Urinary bladder (tissue), 3 donors: ENCODE measurements at regions not wholly inside any gene's neighbourhood (a gene's known extent, or its start where the extent isn't known, plus 50 kb on each side); places are given as distances from the start of the nearest gene placed in this dataset.

Experiments
- DNase-seq: peaks from one replicate; pipeline ENCODE4 v3.0.0-alpha.2; 2015; ENCODE audit errors: extremely low spot score
- H3K27ac ChIP-seq: one replicate; pipeline ENCODE4 v1.5.1; 2013; ENCODE audit warnings: low read depth, mild to moderate bottlenecking, moderate library complexity
- H3K36me3 ChIP-seq: one replicate; pipeline ENCODE4 v1.6.1; 2013; ENCODE audit warnings: mild to moderate bottlenecking, moderate library complexity; ENCODE audit not compliant: insufficient read depth
- H3K4me1 ChIP-seq: one replicate; pipeline ENCODE4 v1.6.1; 2013; ENCODE audit warnings: mild to moderate bottlenecking, moderate library complexity; ENCODE audit not compliant: insufficient read depth
- H3K4me3 ChIP-seq: one replicate; pipeline ENCODE4 v1.5.1; 2013; ENCODE audit warnings: low read depth, low read length
- WGBS: extraction: QIAGEN DNeasy Blood & Tissue Kit; methylation state at CpG from one replicate; pipeline ENCODE4 v1.1.7; 2013; 5-methylcytosine and 5-hydroxymethylcytosine counted together
- donor health status: healthy with polysubstance abuse.
- donor health status: healthy.

- Histone ChIP-seq H3K27ac (no peak overlapping the region), H3K4me1 (no peaks in the 10 kb centered on the region), H3K4me3 (no peak overlapping the region), H3K36me3 (no peaks in the 10 kb centered on the region)
- 92% methylated on average over 3 of the region's 3 CpGs for WGBS
- DNase-seq, result no peak
Measured at GRCh38 chr15:67969892-67970291, 84.2 kb upstream of the PIAS1 start.

- no peak for DNase-seq
- WGBS, result 68% methylated on average over 4 of the region's 4 CpGs
- Histone ChIP-seq H3K36me3 (no peaks in the 10 kb centered on the region), H3K4me1 (no peaks in the 10 kb centered on the region), H3K27ac (no peak overlapping the region), H3K4me3 (no peak overlapping the region)
Measured at GRCh38 chr15:67972377-67972776, 81.7 kb upstream of the PIAS1 start.

GRCh38 chr15:67973846-67974245 is 80.3 kb upstream of the PIAS1 start:
- no peaks in the 10 kb centered on the region for H3K36me3 ChIP-seq
- 94% methylated on average over 4 of the region's 4 CpGs for WGBS
- no peak for DNase-seq
- no peak overlapping the region for H3K4me3 ChIP-seq
- no peaks in the 10 kb centered on the region for H3K4me1 ChIP-seq
- H3K27ac ChIP-seq, result no peak overlapping the region

GRCh38 chr15:67976506-67977073 is 77.5 kb upstream of the PIAS1 start:
- no peak overlapping the region for H3K27ac ChIP-seq
- H3K4me1 ChIP-seq, result no peaks in the 10 kb centered on the region
- no peaks in the 10 kb centered on the region for H3K36me3 ChIP-seq
- H3K4me3 ChIP-seq, result no peak overlapping the region
- no peak for DNase-seq
- WGBS, result 91% methylated on average over 3 of the region's 3 CpGs

- Histone ChIP-seq H3K36me3 (no peaks in the 10 kb centered on the region), H3K4me3 (no peak overlapping the region), H3K27ac (no peak overlapping the region), H3K4me1 (no peaks in the 10 kb centered on the region)
- 92% methylated on average over 3 of the region's 3 CpGs for WGBS
- no peak for DNase-seq
Measured at GRCh38 chr15:67977414-67978089, 76.6 kb upstream of the PIAS1 start.

- no peak overlapping the region for H3K27ac ChIP-seq
- no peaks in the 10 kb centered on the region for H3K36me3 ChIP-seq
- H3K4me1 ChIP-seq, result no peaks in the 10 kb centered on the region
- H3K4me3 ChIP-seq, result no peak overlapping the region
- DNase-seq, result no peak
Measured at GRCh38 chr15:67979281-67979680, 74.8 kb upstream of the PIAS1 start.

- H3K36me3 ChIP-seq, result no peaks in the 10 kb centered on the region
- 95% methylated on average over 2 of the region's 2 CpGs for WGBS
- no peak overlapping the region for H3K4me3 ChIP-seq
- DNase-seq, result no peak
- no peak overlapping the region for H3K27ac ChIP-seq
- H3K4me1 ChIP-seq, result no peaks in the 10 kb centered on the region
Measured at GRCh38 chr15:67980171-67980570, 73.9 kb upstream of the PIAS1 start.

- Histone ChIP-seq H3K27ac (no peak overlapping the region), H3K36me3 (no peaks in the 10 kb centered on the region), H3K4me3 (no peak overlapping the region), H3K4me1 (no peaks in the 10 kb centered on the region)
- DNase-seq, result no peak
- WGBS, result 84% methylated on average over 4 of the region's 4 CpGs
Measured at GRCh38 chr15:67980773-67981685, 73.1 kb upstream of the PIAS1 start.

GRCh38 chr15:67981848-67982247 is 72.3 kb upstream of the PIAS1 start:
- WGBS, result 90% methylated on average over 3 of the region's 3 CpGs
- Histone ChIP-seq H3K27ac (no peak overlapping the region), H3K4me1 (no peaks in the 10 kb centered on the region), H3K36me3 (no peaks in the 10 kb centered on the region), H3K4me3 (no peak overlapping the region)
- no peak for DNase-seq

GRCh38 chr15:67991706-67992105 is 62.4 kb upstream of the PIAS1 start:
- WGBS, result 95% methylated on average over 2 of the region's 2 CpGs
- no peak overlapping the region for H3K27ac ChIP-seq
- no peak overlapping the region for H3K4me3 ChIP-seq
- no peaks in the 10 kb centered on the region for H3K4me1 ChIP-seq
- no peaks in the 10 kb centered on the region for H3K36me3 ChIP-seq
- DNase-seq, result no peak

GRCh38 chr15:67992411-67992810 is 61.7 kb upstream of the PIAS1 start:
- H3K36me3 ChIP-seq, result no peaks in the 10 kb centered on the region
- H3K4me3 ChIP-seq, result no peak overlapping the region
- no peaks in the 10 kb centered on the region for H3K4me1 ChIP-seq
- H3K27ac ChIP-seq, result no peak overlapping the region
- WGBS, result 91% methylated on average over 5 of the region's 5 CpGs
- DNase-seq, result no peak

- 93% methylated on average over 2 of the region's 2 CpGs for WGBS
- Histone ChIP-seq H3K4me3 (no peak overlapping the region), H3K4me1 (no peaks in the 10 kb centered on the region), H3K36me3 (no peaks in the 10 kb centered on the region), H3K27ac (no peak overlapping the region)
- DNase-seq, result no peak
Measured at GRCh38 chr15:67992834-67993233, 61.3 kb upstream of the PIAS1 start.

- no peaks in the 10 kb centered on the region for H3K4me1 ChIP-seq
- DNase-seq, result no peak
- WGBS, result 95% methylated on average over 1 of the region's 1 CpG
- no peak overlapping the region for H3K4me3 ChIP-seq
- H3K27ac ChIP-seq, result no peak overlapping the region
- H3K36me3 ChIP-seq, result no peaks in the 10 kb centered on the region
Measured at GRCh38 chr15:67997996-67998395, 56.1 kb upstream of the PIAS1 start.

- Histone ChIP-seq H3K36me3 (no peaks in the 10 kb centered on the region), H3K4me1 (no peaks in the 10 kb centered on the region), H3K27ac (no peak overlapping the region), H3K4me3 (no peak overlapping the region)
- no peak for DNase-seq
- 38% methylated on average over 6 of the region's 6 CpGs for WGBS
Measured at GRCh38 chr15:67998599-67999133, 55.4 kb upstream of the PIAS1 start.
